Astrocyte (in vitro differentiated cells and primary cell): ENCODE measurements at regions not wholly inside any gene's neighbourhood (a gene's known extent, or its start where the extent isn't known, plus 50 kb on each side); places are given as distances from the start of the nearest gene placed in this dataset.

Experiments used
- DNase-seq: peaks from one replicate; pipeline ENCODE4 v3.0.0-alpha.2; 2010; ENCODE audit warnings: low read depth
- FAIRE-seq: peaks from 2 replicates; lab custom pipeline; 2011; peaks lifted over from hg19 to GRCh38; lab: Jason Lieb, UNC
- H2AFZ ChIP-seq: 2 replicates; pipeline ENCODE4 v1.6.0; 2012; ENCODE audit warnings: low read depth, low read length, inconsistent platforms
- H3K27ac ChIP-seq: 2 replicates; pipeline ENCODE4 v1.5.1; 2011; ENCODE audit warnings: low read depth, low read length, inconsistent platforms
- H3K27me3 ChIP-seq: 2 replicates; pipeline ENCODE4 v1.6.0; 2011; ENCODE audit warnings: low read length, inconsistent platforms; ENCODE audit not compliant: insufficient read depth
- H3K36me3 ChIP-seq: 2 replicates; pipeline ENCODE4 v1.5.1; 2011; ENCODE audit warnings: low read length, inconsistent platforms; ENCODE audit not compliant: insufficient read depth
- H3K4me1 ChIP-seq: 2 replicates; pipeline ENCODE4 v1.5.1; 2011; ENCODE audit warnings: low read length, inconsistent platforms; ENCODE audit not compliant: insufficient read depth
- H3K4me2 ChIP-seq: 2 replicates; pipeline ENCODE4 v1.6.0; 2012; ENCODE audit warnings: low read length, inconsistent platforms
- H3K4me3 ChIP-seq: 2 replicates; pipeline ENCODE4 v1.5.1; 2011; ENCODE audit warnings: low read depth, mild to moderate bottlenecking, low read length, inconsistent platforms; ENCODE audit not compliant: insufficient read depth
- H3K79me2 ChIP-seq: 2 replicates; pipeline ENCODE4 v1.6.0; 2012; ENCODE audit warnings: mild to moderate bottlenecking, low read length, inconsistent platforms; ENCODE audit not compliant: insufficient read depth
- H3K9ac ChIP-seq: 2 replicates; pipeline ENCODE4 v1.6.0; 2012; ENCODE audit warnings: mild to moderate bottlenecking, low read length, inconsistent platforms
- H3K9me3 ChIP-seq: 2 replicates; pipeline ENCODE4 v1.5.1; 2012; ENCODE audit warnings: low read depth, mild to moderate bottlenecking, low read length, inconsistent platforms; ENCODE audit not compliant: insufficient read depth
- H4K20me1 ChIP-seq: 2 replicates; pipeline ENCODE4 v1.6.0; 2012; ENCODE audit warnings: low read length, inconsistent platforms; ENCODE audit not compliant: insufficient read depth
- H3K27ac Mint-ChIP-seq: one replicate; pipeline ENCODE4 v1.8.0; 2021; ENCODE audit warnings: mild to moderate bottlenecking, mixed read lengths; ENCODE audit not compliant: unreplicated experiment
- H3K27me3 Mint-ChIP-seq: one replicate; pipeline ENCODE4 v1.8.0; 2021; ENCODE audit warnings: low read depth, mixed read lengths; ENCODE audit not compliant: unreplicated experiment
- H3K36me3 Mint-ChIP-seq: one replicate; pipeline ENCODE4 v1.8.0; 2021; ENCODE audit warnings: low read depth, mixed read lengths; ENCODE audit not compliant: unreplicated experiment
- H3K4me1 Mint-ChIP-seq: one replicate; pipeline ENCODE4 v1.8.0; 2021; ENCODE audit warnings: low read depth, mixed read lengths; ENCODE audit not compliant: unreplicated experiment
- H3K4me3 Mint-ChIP-seq: one replicate; pipeline ENCODE4 v1.8.0; 2021; ENCODE audit warnings: mild to moderate bottlenecking, moderate library complexity, mixed read lengths; ENCODE audit not compliant: unreplicated experiment
- H3K9me3 Mint-ChIP-seq: one replicate; pipeline ENCODE4 v1.8.0; 2021; ENCODE audit warnings: mild to moderate bottlenecking, mixed read lengths; ENCODE audit not compliant: unreplicated experiment
- CTCF ChIP-seq: IDR thresholded peaks from 2 replicates; pipeline ENCODE4 v1.5.1; 2011; ENCODE audit warnings: low read depth, mild to moderate bottlenecking, inconsistent platforms, low read length, moderate library complexity; ENCODE audit not compliant: insufficient read depth
- EZH2 ChIP-seq: IDR thresholded peaks from 2 replicates; pipeline ENCODE4 v1.6.1; 2012; ENCODE audit warnings: mild to moderate bottlenecking, low read length, inconsistent platforms; ENCODE audit not compliant: insufficient read depth

GRCh38 chr14:104265918-104266630 lies 127.7 kb downstream of the KIF26A start:
- Histone ChIP-seq H3K4me3 (no peak overlapping the region), H3K4me1 (no peaks in the 10 kb centered on the region), H3K36me3 (no peaks in the 10 kb centered on the region), H3K4me2 (no peak overlapping the region), H3K27me3 (no peaks in the 10 kb centered on the region), H3K79me2 (no peaks in the 10 kb centered on the region), H4K20me1 (no peaks in the 10 kb centered on the region), H3K27ac (no peak overlapping the region), H3K9me3 (no peaks in the 10 kb centered on the region), H3K9ac (no peak overlapping the region), H2AFZ (no peak overlapping the region)
- H3K4me3 Mint-ChIP-seq, result no peak overlapping the region
- H3K4me1 Mint-ChIP-seq, result no peaks in the 10 kb centered on the region
- H3K27me3 Mint-ChIP-seq, result peaks cover 12% of the 10 kb centered on the region
- no peak overlapping the region for H3K27ac Mint-ChIP-seq
- no peaks in the 10 kb centered on the region for H3K9me3 Mint-ChIP-seq
- TF ChIP-seq CTCF (no peak), EZH2 (no peak)
- no peaks in the 10 kb centered on the region for H3K36me3 Mint-ChIP-seq
- FAIRE-seq (no peak), DNase-seq (no peak)

DNA sequence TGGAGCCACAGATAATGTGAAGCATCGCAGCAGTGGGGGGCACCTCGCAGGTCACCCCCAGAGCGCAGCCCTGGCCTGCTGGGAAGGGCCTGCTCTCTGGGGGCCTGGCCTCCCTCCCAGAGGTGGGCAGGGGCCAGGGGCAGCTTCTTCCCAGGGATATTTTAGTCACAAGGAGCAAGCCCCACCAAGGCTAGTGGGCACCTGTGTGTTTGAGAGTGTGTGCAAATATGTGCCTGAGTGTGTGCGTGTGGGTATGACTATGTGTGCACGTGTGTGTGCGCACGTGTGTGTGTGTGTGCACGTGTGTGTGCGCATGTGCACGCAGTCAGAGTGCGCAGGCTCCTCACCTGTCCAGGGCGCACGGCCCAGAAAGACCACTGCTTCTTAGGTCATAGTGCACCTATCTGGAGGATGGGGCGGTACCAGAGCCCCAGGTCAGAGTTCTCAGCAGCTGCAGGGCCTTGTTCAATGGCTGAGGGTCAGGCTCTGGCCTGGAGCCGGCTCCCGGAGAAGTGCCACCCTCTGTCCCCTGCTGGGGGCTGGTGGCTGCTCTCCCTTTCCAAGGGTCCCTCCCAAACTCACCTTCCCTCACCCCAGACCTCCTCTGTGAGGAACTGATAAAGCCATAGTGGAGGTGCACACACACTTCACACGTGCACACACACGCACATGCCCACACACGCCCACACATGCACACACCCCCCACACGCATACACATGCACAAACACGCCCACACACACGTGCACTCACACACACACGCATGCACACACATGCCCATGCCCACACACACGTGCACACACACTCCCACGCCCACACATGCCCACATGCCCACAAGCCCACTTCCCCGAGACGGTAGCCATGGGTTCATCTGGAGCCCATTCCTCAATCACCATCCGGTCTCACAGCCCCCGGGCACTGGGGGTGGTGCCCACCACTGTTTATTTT lies 128.5 kb downstream of the KIF26A start:
- no peak overlapping the region for H3K4me3 ChIP-seq
- Mint-ChIP-seq H3K4me3 (no peak overlapping the region), H3K27me3 (peaks cover 12% of the 10 kb centered on the region), H3K27ac (no peak overlapping the region), H3K4me1 (no peaks in the 10 kb centered on the region), H3K9me3 (no peaks in the 10 kb centered on the region), H3K36me3 (no peaks in the 10 kb centered on the region)
- H3K4me1 ChIP-seq, result no peaks in the 10 kb centered on the region
- H3K9ac ChIP-seq, result no peak overlapping the region
- H3K36me3 ChIP-seq, result no peaks in the 10 kb centered on the region
- no peak overlapping the region for H3K4me2 ChIP-seq
- no peaks in the 10 kb centered on the region for H3K79me2 ChIP-seq
- no peaks in the 10 kb centered on the region for H4K20me1 ChIP-seq
- H3K27me3 ChIP-seq, result no peaks in the 10 kb centered on the region
- FAIRE-seq (no peak), DNase-seq (no peak)
- H3K9me3 ChIP-seq, result no peaks in the 10 kb centered on the region
- no peak overlapping the region for H2AFZ ChIP-seq
- H3K27ac ChIP-seq, result no peak overlapping the region
- TF ChIP-seq EZH2 (no peak), CTCF (no peak)
